BE2C (cell line): ENCODE measurements at regions not wholly inside any gene's neighbourhood (a gene's known extent, or its start where the extent isn't known, plus 50 kb on each side); places are given as distances from the start of the nearest gene placed in this dataset.

Experiments
- DNase-seq: peaks from one replicate; pipeline ENCODE4 v3.0.0-alpha.2; 2020
- H3K27me3 ChIP-seq: fragments of 250-450 bp; sonication (Bioruptor Pico); 2 replicates; pipeline ENCODE4 v1.5.1; 2020; ENCODE audit warnings: mild to moderate bottlenecking
- H3K36me3 ChIP-seq: fragments of 250-450 bp; sonication (Bioruptor Pico); 2 replicates; pipeline ENCODE4 v1.5.1; 2020; ENCODE audit warnings: mild to moderate bottlenecking
- H3K4me1 ChIP-seq: fragments of 250-450 bp; sonication (Bioruptor Pico); 2 replicates; pipeline ENCODE4 v1.5.1; 2020
- H3K4me3 ChIP-seq: 2 replicates; pipeline ENCODE4 v1.5.1; 2011; ENCODE audit warnings: low read depth, low read length
- H3K9me3 ChIP-seq: fragments of 250-450 bp; sonication (Bioruptor Pico); 2 replicates; pipeline ENCODE4 v1.5.1; 2020
- TF ChIP-seq, protein P1 (sequence below): IDR thresholded peaks from 2 replicates; pipeline ENCODE4 v1.5.1; 2012; ENCODE audit warnings: mild to moderate bottlenecking, low read depth, low read length

DNA sequence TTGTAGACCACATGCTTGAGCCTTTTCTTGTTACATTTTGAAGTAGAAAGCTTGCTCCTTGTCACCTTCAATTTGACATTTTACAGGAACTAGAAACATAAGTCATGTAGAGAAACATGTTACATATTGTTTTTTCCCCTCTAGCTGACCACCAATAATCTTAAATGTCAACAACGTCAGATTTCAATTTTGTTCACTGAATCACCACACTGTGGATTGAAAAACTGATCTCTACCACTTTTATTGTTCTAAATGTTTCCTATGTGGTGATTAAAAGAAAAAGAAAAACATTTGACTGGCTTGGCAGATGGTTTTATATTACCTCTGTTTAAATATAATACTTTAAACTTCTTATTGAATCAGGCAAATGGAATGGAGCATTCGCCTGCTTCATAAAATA lies 87.7 kb downstream of the DSEL start:
- no peak overlapping the region for H3K4me3 ChIP-seq
- DNase-seq = no peak
- no peaks in the 10 kb centered on the region for H3K36me3 ChIP-seq
- TF ChIP-seq, protein P1, sequence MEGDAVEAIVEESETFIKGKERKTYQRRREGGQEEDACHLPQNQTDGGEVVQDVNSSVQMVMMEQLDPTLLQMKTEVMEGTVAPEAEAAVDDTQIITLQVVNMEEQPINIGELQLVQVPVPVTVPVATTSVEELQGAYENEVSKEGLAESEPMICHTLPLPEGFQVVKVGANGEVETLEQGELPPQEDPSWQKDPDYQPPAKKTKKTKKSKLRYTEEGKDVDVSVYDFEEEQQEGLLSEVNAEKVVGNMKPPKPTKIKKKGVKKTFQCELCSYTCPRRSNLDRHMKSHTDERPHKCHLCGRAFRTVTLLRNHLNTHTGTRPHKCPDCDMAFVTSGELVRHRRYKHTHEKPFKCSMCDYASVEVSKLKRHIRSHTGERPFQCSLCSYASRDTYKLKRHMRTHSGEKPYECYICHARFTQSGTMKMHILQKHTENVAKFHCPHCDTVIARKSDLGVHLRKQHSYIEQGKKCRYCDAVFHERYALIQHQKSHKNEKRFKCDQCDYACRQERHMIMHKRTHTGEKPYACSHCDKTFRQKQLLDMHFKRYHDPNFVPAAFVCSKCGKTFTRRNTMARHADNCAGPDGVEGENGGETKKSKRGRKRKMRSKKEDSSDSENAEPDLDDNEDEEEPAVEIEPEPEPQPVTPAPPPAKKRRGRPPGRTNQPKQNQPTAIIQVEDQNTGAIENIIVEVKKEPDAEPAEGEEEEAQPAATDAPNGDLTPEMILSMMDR = no peak
- H3K9me3 ChIP-seq = no peaks in the 10 kb centered on the region
- no peaks in the 10 kb centered on the region for H3K27me3 ChIP-seq
- no peaks in the 10 kb centered on the region for H3K4me1 ChIP-seq

DNA sequence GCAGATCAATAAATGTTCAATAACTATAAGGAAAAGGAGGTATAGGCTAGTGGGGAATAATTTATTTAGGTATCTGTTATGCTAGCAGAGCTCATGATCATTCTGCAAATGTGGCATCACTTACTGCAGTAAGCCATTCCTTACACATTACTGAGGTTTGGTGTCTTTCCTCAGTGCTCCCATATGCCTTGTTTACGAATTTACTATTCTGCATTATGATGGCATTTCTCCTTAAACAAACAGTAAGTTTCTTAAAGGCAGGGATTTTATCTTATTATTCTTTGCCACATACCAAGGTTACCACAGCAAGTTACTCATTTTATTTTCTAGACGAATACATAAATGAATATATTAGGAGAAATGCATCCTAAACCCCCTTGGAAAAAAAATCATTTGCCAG lies 88.4 kb downstream of the DSEL start:
- Histone ChIP-seq H3K4me1 (no peaks in the 10 kb centered on the region), H3K36me3 (no peaks in the 10 kb centered on the region), H3K9me3 (no peaks in the 10 kb centered on the region), H3K27me3 (no peaks in the 10 kb centered on the region), H3K4me3 (no peak overlapping the region)
- TF ChIP-seq, protein P1 = no peak
- DNase-seq = no peak

DNA sequence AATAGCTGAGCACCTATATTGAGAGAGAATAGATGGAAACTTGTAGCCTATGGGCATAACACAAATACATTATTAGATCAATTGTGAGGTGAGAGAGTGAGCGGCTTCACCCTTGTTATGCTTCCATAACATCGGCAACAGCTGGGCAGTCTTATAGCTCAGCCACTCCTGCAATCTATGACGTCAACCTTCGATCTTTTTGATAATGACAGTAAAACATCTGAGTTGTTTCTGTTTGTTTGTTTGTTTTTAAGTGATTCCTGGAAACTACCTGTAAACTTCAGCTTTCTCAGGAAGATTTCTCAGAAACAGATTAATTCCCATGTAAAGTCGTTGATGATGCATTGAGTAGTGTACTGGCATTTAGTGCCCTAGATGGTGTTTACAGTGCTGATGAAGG lies 90.0 kb downstream of the DSEL start:
- Histone ChIP-seq H3K4me3 (no peak overlapping the region), H3K9me3 (no peaks in the 10 kb centered on the region), H3K4me1 (no peaks in the 10 kb centered on the region), H3K36me3 (no peaks in the 10 kb centered on the region), H3K27me3 (no peaks in the 10 kb centered on the region)
- TF ChIP-seq, protein P1 = no peak
- no peak for DNase-seq

DNA sequence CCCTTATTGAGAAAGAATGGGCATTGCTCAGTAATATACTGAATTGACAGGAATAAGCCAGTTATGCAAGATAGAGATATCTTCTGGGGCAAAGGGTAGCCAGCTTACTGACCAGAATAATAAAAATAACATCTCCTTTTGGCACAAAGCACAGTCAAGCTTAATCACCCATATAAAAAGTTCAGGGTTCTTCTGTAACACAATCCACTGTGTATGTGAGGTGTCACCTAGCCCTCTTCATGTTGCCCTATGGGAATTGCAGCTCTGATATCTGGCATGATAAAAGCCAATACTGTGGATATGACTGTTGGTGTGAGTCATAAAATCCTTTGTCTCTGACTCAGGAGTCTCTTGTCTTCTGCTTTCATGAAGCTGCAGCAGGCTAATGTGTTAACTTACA lies 90.8 kb downstream of the DSEL start:
- no peaks in the 10 kb centered on the region for H3K4me1 ChIP-seq
- TF ChIP-seq, protein P1 = no peak
- no peak for DNase-seq
- H3K4me3 ChIP-seq = no peak overlapping the region
- no peaks in the 10 kb centered on the region for H3K36me3 ChIP-seq
- H3K9me3 ChIP-seq = no peaks in the 10 kb centered on the region
- no peaks in the 10 kb centered on the region for H3K27me3 ChIP-seq

DNA sequence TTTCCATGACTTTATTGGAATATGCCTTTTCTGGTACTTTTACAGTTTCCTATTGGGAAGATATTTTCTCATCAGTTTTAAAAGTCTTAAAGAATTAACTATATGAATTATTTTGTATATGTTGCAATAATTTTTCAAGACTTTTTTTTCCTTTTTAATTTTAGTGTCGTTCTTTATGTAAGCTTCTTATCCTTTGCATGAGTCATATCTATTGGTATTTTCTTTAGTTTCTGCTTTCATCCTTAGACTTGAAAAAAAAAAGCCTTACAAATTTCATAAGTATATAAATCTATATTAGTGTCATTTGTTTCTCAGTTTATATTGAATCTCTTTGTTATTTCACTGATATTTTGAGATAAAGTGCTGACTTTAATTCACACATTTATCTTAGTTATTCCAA lies 94.9 kb downstream of the DSEL start:
- no peak overlapping the region for H3K4me3 ChIP-seq
- no peaks in the 10 kb centered on the region for H3K36me3 ChIP-seq
- no peaks in the 10 kb centered on the region for H3K9me3 ChIP-seq
- TF ChIP-seq, protein P1 = no peak
- H3K27me3 ChIP-seq = no peaks in the 10 kb centered on the region
- no peaks in the 10 kb centered on the region for H3K4me1 ChIP-seq
- no peak for DNase-seq

DNA sequence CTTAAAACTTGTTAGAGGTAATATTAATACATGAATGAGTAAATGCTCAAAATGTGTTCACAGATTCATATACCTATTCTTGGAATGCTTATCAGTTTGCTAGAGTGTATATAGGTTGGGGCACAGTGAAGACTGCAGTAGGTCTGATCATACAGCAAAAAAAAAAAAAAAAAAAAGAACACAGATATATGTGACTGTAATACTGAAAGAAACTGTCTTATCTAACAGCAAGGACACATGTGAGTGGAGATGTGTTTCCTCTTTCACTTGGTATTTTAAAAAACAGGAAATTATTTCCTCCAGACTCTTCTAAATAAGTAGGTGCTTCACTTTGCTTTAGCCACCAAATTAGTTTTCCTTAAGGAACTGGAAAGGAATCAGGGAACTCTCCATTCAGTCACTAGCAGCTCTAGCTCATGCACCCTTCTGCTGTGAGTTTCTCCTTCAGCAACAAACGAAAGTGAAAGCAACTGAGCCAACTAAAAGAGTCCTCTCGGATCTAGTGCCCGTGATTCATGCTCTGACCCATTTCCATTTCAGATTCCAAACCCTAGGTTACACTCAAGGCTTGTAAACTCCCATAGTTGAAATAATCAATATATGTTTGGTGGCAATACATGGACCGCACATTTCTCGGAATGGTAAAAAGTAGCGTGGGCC lies 98.5 kb downstream of the DSEL start:
- Histone ChIP-seq H3K27me3 (no peaks in the 10 kb centered on the region), H3K9me3 (no peaks in the 10 kb centered on the region), H3K36me3 (no peaks in the 10 kb centered on the region), H3K4me1 (no peaks in the 10 kb centered on the region), H3K4me3 (no peak overlapping the region)
- TF ChIP-seq, protein P1 = no peak
- DNase-seq = no peak
